NCI-H69 (cell line): ENCODE measurements at regions not wholly inside any gene's neighbourhood (a gene's known extent, or its start where the extent isn't known, plus 50 kb on each side); places are given as distances from the start of the nearest gene placed in this dataset.
A peak's percentile ranks its signal among the peaks of the same experiment; 100 is the strongest.

ENCODE experiments used
- DNase-seq: peaks from one replicate; lab custom pipeline; 2025; lab: John Stamatoyannopoulos, UW

DNA sequence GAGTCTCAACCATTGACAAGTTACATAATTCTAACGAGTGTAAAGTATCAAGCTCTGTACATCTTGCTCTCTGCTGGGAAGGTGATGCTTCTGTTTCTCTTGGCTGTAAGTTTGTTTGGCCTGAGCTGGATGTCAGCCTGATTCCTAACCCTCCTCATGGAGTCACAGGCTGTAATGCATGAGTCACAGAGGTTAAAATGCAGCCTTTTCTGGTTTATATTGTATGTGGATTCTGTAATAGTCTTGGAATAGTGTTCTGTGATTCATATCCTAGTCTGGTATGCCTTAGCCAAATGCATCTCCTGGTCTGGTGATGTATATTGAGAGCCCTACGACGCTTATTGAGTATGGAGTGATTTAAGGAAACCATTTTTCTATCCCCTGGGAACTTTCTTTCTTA is 104.5 kb upstream of the FRMD6 start:
- peak; percentile 75 for DNase-seq

DNA sequence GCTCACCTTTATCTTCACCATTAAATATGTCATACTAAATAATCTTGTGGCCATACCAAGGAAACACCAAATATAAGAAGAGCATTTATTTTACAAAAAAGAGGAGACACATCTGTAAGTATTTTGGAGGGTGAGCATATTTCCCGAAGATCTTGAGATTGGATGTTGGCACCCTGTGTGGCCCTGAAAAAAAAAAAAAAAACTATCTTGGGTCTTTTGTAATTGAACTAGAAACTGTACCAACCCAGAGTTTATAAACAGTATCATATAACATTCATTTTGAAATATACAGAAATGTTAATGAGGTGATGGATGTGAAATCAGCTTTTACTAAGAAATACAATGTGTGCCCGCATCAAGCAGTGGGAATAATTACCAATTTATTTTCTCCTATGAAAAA is 104.0 kb upstream of the FRMD6 start:
- no peak for DNase-seq

DNA sequence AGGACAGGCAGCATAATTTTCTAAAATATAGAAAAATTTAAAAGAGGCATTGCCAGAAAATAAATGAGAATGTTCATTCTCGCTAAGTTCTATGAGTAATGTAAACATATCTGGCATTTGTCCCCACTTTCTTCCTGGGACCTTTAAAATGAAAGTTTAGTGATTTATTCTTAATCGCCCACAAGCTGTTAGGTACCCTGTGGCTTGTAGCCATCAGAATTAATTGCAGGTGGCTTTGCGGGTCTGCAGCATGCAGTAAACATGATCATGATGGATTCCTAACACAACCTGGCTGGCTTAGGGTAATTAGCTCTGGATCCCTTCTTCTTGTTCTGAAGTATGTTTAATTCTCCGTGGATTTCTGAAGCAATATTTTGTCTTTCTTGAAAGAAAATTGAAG is 103.5 kb upstream of the FRMD6 start:
- DNase-seq: peak; percentile 83

DNA sequence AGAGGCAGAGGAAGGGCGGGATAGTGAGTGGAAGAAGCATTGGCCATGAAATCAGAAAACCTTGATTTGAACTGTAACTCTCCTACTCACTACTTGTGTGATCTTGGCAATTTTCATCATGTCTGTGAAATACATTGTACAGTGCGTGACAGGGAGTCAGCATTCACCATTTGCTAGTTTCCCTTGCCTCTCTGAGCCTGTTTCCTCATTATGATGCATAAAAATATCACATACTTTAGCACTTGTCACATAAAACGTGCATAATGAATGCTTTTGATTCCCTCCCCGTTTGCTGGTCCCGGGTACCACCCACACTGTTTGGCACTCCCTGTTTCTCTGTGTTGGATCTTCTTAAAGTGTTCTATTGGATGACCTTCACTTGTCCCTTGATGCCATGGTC is 101.1 kb upstream of the FRMD6 start:
- DNase-seq: no peak

DNA sequence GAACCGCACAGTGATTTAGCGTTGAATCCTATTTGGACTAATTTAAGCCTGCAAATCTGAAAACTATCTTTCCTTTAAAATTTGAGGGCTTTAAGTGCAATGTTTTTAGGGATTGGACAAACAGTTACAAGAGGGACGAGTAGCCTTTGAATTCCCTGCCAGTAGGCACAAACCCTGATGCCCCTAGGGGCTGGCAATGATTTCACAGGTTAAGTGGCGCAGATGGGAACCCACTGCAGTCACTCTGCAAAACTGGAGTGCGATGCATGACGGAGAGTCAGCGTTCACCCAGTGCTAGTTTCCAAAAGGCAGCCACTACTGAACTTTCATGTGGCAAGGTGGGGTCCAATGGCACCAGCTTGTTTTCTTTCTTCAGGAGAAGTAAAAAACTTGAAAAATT is 99.4 kb upstream of the FRMD6 start:
- DNase-seq: peak; percentile 88

DNA sequence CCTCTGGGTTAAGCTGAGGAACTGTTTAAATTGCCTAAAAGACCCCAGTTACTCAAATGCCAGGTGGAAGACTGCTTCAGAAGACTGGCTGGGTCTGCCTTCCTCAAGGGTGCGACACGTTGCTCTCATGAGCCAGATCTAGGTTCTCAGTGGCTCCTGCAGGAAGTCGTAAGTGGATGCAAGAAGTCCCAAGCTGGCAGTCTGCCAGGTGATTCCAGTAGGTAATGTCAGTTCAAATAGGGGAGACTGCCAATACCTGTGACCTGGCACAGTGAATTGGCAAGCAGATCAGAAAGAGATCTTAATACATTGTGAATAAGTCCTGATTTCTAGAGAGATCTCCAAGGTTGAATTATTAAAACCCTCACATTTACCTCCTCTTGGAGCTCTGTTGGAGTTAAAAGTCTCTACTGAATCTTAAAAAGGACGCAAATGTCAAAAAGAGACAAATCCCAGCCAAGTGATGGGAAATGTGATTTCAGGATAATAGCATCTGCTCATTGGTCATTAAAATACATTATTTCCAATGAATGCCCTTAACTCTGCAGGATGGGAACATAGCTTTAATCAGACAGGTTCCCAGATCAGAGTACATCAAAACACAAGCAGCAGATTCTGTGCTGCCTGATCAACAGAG is 98.8 kb upstream of the FRMD6 start:
- DNase-seq: peak; percentile 98

DNA sequence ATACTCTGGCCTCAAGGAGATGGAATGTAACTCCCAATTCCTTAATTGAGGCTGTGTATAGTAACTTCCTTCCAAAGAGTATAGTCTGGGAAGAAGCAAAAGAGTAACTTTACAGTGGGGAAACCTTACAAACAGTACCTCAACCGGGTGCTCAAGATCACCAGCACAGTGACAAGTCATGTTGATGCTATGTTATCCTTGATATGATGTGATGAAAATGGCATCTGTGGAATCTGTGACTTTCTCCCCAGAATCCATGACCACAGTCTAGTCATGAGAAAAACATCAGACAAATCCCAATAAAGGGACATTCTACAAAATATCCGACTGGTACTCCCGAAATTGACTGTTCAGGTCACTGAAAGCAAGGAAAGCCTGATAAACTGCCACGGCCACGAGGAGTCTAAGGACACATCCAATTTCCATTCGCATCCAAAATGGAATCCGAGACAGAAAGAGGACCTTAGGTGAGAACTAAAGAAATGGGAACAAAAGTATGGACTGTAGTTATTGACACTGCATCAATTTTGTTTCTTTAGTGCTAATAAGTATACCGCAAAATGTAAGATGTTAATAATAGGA is 97.3 kb upstream of the FRMD6 start:
- DNase-seq: no peak

DNA sequence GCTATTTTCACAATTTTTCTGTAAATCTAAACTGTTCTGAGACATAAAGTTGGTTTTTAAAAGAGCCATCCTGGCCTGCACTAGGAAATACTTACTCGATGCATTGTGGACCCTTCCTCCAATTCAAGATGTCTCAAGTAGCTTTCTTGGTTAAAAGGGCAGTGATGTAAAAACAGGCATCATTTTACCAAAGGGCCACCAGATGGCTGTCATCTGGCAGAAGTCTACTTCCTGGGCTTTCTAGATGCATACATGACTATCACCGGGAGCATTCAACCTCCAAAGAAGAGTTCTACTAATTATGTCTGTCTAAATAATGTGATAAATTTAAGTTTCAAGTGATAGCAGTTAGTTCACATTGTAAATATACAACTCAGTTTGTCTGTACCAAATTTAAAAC is 96.8 kb upstream of the FRMD6 start:
- peak; percentile 75 for DNase-seq

DNA sequence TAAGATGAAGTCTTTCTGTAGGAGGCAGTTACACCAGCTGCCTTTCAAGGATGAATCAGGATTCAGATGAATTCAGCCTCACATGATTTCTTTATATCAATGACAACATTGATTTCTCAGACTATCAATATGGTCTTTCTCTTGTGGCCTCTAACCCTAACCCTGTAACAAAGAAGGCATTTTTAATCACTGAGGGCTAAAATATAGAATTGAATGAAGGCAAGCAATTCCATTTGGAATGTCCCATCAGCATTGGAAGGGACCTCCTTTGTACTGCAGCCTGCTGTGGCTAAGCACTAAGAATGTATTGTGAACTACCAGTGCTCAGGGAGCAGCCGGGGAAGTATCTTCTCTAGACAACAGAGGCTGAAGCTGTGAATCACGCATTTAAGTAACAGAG is 90.6 kb upstream of the FRMD6 start:
- no peak for DNase-seq

DNA sequence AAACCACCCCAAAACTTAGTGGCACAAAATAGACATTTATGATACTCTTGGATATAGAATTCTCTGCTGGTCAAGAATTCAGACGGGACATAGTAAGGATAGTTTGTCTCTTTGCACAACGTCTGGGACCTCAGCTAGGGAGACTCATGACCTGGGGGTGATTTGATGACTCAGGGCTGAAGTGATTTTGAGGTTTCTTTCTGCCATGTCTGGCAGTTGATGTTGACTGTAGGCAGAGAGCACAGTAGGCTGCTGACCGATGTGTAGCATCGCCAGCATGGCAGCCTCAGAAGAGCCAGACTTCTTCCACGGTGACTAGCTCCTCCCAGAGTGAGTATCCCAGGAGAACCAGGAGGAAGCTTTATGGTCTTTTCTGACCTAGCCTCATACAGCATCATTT is 88.9 kb upstream of the FRMD6 start:
- no peak for DNase-seq

DNA sequence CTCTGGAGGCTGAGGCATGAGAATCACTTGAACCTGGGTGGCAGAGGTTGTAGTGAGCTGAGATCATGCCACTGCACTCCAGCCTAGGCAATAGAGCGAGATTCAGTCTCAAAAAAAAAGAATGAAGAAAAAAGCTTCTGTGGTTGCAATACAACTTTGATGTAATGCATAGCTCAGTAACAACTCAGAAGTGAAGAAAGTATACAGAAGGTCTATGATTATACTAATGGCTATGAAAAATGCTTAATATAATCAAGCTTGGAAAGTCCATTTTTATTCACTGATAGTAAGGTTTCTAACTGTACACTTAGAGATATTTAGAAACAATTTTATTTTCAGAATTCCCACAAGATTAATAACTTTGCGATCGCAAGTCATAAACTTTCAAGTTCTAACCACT is 88.2 kb upstream of the FRMD6 start:
- DNase-seq: no peak

DNA sequence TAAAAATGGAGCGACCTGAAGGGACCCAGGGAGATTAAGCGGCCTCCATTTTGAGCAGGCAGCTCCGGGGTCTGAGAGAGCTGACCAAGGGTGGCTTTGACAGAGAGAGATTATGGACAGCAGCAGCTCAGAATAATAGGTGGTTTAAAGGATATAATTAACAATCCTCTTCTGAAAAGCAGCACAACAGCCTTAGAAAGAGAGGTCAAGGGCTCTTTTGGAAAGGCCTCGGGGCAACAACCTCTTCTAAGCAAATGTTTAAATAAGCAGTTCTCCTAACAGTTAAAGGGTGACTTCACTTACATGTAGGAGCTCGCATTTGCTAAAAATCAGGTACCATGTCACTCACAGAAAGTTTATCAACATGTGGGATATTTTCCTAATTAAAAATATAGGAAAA is 87.2 kb upstream of the FRMD6 start:
- DNase-seq: peak; percentile 98

DNA sequence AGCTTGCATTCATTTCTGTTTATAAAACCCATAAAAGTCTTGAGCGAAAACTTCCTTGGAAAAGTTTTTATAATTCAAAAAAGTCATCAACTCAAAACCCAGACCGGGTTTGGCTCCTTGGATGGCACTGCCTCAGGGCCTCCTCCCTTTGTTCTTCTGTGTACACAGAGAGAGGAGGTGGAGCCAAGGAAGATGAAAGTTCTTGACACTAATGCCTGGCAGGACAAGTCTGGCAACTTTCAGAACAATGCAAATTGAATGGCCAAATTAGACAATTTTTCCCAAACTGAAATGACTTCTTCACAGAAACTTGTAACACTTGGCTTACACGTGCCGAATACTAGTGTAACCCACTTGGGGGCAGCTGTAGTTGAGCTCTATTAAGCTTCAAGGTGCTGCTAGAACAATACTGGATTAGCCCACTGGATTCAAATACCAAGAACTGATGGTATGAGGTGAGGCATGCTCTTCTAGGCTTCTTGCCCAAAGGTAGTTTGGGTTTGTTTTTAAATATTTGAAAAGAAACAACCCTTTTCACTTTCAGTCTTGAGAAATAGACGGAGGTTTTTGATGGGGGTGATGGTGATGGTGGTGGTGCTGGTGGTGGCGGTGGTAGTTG is 86.6 kb upstream of the FRMD6 start:
- peak; percentile 83 for DNase-seq

DNA sequence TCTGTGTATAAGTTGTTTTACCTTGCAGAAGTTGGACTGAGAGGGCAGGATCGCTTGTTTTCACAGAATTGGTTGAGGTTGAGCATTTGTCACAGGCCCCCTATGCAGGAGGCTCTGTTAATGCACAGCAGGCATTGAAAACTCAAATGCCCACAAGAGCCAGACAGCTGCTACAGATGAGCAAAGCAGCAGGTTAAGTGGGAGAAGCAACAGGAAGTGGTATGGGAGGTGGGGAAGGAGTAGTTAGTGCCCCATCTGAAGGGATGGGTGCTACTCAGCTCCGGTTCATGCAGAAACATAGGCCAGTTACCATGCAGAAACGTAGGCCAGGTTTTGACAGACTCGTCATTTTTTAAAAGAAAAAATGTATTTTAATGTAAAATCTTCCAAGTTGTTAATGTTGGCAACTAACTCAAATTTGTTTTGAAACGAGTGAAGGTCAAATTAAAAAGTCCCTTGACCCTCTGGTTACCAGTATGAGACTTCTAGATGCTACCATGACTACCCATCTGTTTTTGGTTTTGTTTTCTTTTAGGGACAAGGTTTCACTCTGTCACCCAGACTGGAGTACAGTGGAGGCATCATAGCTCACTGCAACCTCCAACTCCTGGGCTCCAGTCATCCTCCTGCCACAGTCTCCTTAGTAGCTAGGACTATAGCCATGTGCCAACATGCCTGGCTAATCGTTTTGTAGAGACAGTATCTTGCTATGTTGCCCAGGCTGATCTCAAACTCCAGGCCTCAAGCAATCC is 84.7 kb upstream of the FRMD6 start:
- DNase-seq: peak; percentile 91

DNA sequence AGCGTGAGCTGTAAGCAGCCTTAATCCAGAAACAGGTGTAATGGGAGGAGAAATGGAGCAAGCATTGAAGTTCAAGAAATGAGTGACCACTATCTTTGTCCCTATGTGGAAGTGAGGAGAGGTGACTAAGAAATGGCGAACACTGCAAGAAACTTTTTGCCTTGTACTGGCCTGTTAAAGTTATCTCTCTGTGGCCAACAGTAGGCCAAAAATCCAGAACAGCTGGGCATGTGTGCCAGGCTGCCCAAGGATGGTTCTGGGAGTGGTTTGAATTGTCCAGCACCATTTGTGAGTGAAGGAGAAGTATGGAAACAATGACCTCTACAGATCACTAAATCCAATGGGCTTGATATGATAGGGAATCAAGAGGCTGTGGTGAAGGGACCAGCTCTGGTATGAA is 83.3 kb upstream of the FRMD6 start:
- no peak for DNase-seq

DNA sequence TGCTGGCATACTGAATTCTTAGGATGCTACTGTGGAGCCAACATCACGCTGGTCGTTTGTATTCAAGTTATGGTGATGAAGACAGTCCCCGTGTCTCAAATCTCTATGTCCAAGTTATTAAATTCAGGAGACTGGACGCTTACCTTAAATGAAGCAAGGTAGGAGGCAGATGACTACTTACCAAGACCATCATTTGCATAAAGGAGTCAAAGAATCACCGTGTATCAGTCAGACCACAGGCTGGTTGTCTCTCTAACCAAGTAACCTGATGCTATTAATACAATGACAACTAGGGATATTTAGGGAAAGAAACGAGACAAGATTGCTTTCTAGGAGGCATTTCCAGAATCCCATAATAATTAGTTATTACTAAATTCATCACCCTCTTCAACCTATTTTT is 78.1 kb upstream of the FRMD6 start:
- no peak for DNase-seq

DNA sequence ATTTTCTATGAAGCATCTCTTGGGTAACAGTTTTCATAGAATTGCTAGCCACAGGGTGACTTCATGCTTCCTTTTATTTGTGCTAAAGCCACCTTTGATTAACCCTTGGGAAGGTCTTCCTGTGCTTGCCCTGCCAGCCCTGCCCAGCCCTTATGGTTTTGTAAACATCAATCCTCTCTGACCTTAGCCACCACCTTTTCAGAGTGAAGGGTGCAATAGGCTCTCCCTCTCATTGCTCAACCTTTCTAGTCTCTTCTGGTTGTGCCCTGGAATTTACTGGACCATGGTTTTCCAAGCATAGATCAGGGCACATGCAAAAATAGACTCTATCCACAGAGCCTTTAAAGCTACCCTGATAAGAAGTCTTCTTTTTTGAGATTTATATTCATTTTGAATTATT is 77.7 kb upstream of the FRMD6 start:
- DNase-seq: peak; percentile 33

DNA sequence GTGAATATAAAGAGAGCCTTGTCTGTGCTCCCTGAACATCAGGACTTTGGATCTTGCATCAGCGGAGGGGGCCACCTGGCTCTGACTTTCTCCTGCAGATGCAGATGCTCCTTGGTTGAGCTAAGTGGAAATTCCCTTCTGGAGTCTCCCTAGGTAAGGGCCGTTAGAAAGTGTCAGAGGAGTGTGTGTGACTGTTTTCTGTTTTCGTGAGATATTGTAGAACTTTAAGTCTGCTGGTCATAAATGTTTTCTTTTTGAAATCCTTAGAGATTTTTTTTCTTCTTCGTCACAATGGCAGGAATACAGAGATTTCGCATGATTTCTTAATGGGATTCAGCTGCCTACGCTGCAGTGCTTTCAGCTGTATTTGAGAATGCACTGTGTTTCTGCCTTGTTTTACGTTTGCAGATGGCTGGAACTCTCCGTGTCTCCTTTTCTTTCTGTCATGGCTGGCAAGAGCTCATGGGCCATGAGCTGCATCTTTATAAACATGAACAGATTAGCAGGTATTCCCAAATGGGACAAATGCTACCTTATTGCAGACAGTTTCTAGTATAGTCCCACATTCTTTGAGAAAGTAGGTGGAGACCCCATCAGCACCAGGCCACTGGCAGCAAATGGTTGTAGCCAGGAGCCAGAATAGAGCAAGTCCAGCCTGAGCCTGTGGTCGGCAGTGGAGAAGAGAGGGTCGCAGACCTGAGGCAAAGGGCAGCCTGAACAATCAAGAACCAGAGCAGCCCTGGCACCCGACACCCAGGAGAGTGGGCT is 76.2 kb upstream of the FRMD6 start:
- DNase-seq: no peak

DNA sequence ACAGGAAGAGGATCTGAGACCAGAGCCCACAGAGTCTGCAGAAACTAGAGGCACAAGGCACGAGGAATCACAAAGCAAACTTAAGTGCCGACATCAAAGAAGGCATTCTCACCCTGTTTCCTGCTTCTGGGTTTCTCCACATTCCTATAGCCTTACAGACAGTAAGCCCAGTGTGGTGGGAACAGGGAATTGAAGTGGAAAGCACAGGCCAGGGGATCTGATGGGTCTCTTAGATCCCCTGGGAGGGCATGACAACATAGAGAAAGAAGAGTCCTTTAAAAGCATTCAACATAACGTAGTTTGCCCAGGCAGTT is 75.6 kb upstream of the FRMD6 start:
- DNase-seq: no peak

DNA sequence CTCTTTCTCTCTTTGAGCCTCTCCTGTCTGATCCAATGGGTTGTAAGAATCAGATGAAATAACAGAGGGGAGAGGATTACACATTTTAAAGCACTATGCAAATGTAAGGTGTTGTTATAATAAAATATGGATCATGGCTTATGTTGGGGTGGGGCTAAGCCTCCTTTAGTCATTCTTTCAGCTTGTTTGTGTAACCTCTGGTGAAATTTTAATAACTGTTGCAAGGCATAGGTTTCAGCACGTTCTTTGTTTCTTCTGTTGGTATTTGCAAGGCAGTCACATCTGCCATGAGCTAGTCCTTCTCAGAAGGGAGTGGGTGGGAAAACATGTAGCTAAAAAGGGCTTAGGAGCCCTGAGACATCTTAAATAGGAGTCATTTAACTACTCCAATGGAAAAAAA is 74.8 kb upstream of the FRMD6 start:
- no peak for DNase-seq

DNA sequence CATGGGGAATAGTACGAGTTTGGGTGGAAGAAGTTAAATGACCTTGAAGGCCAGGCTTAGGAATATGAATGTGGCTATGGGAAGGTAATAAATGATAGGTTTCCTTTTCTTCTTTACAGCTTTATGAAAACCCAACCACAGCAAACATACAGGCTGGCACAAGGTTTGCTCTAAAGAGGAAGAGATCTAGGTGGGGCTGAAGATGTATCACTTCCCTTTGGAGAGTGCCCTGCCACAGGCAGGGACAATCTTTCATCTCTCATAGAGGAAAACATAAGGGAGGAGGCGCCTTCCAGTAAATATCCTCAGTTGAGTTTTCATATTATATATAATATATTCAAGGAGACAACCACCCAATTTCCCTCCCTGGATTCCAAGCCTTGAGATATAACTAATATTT is 72.9 kb upstream of the FRMD6 start:
- DNase-seq: no peak

DNA sequence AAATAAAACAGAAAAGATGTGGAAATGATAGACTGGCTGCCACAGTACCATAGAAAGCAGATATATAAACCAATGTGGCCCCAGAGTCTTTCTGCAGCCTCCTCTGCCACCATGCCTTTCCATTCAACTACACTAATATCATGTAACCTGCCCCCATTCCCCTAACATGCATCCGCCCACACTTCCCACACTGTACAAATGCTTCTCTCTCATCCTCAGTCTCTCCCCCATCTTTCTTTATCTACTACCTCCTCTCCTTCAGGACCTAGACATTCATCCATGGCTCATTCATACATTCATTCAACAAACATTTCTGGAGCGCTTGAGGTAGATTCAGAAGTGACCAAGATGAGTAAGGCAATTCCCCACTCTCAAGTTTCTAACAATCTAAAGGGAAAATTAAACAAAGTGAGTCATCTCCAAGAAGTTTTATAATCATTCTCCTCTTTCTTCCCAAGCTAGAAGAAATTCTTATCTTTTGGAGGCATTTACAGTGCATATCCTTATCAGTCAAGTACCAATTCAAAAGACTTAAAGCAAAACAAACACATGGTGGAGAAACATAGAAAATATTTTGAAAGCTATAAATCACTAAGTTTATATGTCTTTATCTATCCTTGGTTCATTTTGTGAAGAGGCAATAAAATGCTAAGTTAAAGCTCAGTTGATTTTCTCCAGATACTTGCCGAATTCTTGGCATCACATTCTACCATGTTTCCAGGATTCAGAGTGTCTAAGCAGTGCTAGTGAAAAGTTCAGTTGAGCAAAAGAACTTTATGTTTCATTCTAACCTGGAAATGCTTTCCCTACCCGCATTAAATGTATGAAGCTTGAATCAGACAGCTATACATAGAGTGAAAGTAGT is 70.5 kb upstream of the FRMD6 start:
- no peak for DNase-seq
